Immature natural killer cell (primary cell): ENCODE measurements at regions not wholly inside any gene's neighbourhood (a gene's known extent, or its start where the extent isn't known, plus 50 kb on each side); places are given as distances from the start of the nearest gene placed in this dataset.
"Not testable (repeated sequence)": the region's sequence is repeated elsewhere in the genome, so short reads cannot be mapped to it uniquely, and the experiment has no call there.

Experiments
- DNase-seq, 3 donors: peaks; one replicate each; pipeline ENCODE4 v3.0.0; 2022; ENCODE audit warnings: mixed read lengths in 1 of 3
- H3K27ac Mint-ChIP-seq, 6 donors: one replicate each; pipeline ENCODE4 v1.8.0; 2020; ENCODE audit warnings: mixed read lengths in 6 of 6, mild to moderate bottlenecking in 5 of 6, inconsistent platforms in 4 of 6, moderate library complexity in 3 of 6
- H3K27me3 Mint-ChIP-seq, 3 donors: one replicate each; pipeline ENCODE4 v1.8.0; 2020 to 2021; ENCODE audit warnings: low read depth in 3 of 3, mild to moderate bottlenecking in 3 of 3, mixed read lengths in 3 of 3, moderate library complexity in 3 of 3, inconsistent platforms in 1 of 3
- H3K36me3 Mint-ChIP-seq, 3 donors: one replicate each; pipeline ENCODE4 v1.8.0; 2020; ENCODE audit warnings: mixed read lengths in 3 of 3, inconsistent platforms in 2 of 3, mild to moderate bottlenecking in 2 of 3
- H3K4me1 Mint-ChIP-seq, 2 donors: one replicate each; pipeline ENCODE4 v1.8.0; 2020; ENCODE audit warnings: inconsistent platforms in 2 of 2, mild to moderate bottlenecking in 2 of 2, mixed read lengths in 2 of 2, moderate library complexity in 1 of 2
- H3K4me3 Mint-ChIP-seq, 5 donors: one replicate each; pipeline ENCODE4 v1.8.0; 2020; ENCODE audit warnings: mild to moderate bottlenecking in 5 of 5, mixed read lengths in 5 of 5, inconsistent platforms in 3 of 5, moderate library complexity in 3 of 5
- H3K9me3 Mint-ChIP-seq, 6 donors: one replicate each; pipeline ENCODE4 v1.8.0; 2020; ENCODE audit warnings: mild to moderate bottlenecking in 6 of 6, mixed read lengths in 6 of 6, inconsistent platforms in 4 of 6, moderate library complexity in 3 of 6

DNA sequence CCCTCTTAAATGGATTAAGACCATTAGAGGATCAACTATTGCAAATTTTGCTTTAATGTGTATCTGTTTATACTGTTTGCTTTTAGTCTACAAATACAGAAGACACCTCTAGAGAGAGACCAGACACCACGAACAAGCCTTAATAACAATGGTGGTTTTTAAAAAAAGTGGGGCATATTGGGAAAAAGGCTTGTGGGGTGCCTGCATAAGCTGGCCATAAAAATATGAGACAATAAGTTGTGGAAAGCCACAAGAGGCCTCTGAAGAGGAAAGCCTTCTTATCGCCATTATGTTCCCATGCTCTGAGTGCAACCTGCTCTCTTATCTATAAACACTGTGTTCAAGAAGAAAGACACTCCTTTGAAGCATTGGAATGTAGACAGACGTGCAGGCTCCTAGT is 52.0 kb upstream of the PRSS16 start:
- not testable (repeated sequence) for H3K9me3 Mint-ChIP-seq, H3K4me3 Mint-ChIP-seq, DNase-seq, H3K27me3 Mint-ChIP-seq, H3K36me3 Mint-ChIP-seq, H3K27ac Mint-ChIP-seq, H3K4me1 Mint-ChIP-seq
